HG03521 (cell line): ENCODE measurements at regions not wholly inside any gene's neighbourhood (a gene's known extent, or its start where the extent isn't known, plus 50 kb on each side); places are given as distances from the start of the nearest gene placed in this dataset.

Source experiments
- ATAC-seq: cut with Tn5 transposase; IDR thresholded peaks from one replicate; pipeline ENCODE4 v1.9.1; 2021; ENCODE audit warnings: mild to moderate bottlenecking, moderate library complexity; ENCODE audit not compliant: unreplicated experiment

GRCh38 chr13:47829690-47830089 lies 171.4 kb downstream of the SUCLA2 start:
- no peak for ATAC-seq

GRCh38 chr13:47826471-47826870 lies 174.6 kb downstream of the SUCLA2 start:
- ATAC-seq, result no peak

GRCh38 chr13:47822036-47822435 lies 179.0 kb downstream of the SUCLA2 start:
- ATAC-seq, result no peak

GRCh38 chr13:47816831-47817230 lies 184.2 kb downstream of the SUCLA2 start:
- no peak for ATAC-seq

GRCh38 chr13:47813718-47814117 lies 187.4 kb downstream of the SUCLA2 start:
- ATAC-seq, result no peak

- no peak for ATAC-seq
Observed at GRCh38 chr13:47809411-47809810, 191.7 kb downstream of the SUCLA2 start.

- no peak for ATAC-seq
Observed at GRCh38 chr13:47803131-47803530, 197.9 kb downstream of the SUCLA2 start.

GRCh38 chr13:47801555-47801954 lies 199.5 kb downstream of the SUCLA2 start:
- ATAC-seq, result no peak

- ATAC-seq, result no peak
Observed at GRCh38 chr13:47800593-47800992, 200.5 kb downstream of the SUCLA2 start.

GRCh38 chr13:47798906-47799305 lies 202.2 kb downstream of the SUCLA2 start:
- ATAC-seq, result no peak

GRCh38 chr13:47798194-47798593 lies 202.9 kb downstream of the SUCLA2 start:
- no peak for ATAC-seq

- ATAC-seq, result no peak
Observed at GRCh38 chr13:47796816-47797215, 204.3 kb downstream of the SUCLA2 start.

GRCh38 chr13:47794963-47795362 lies 206.1 kb downstream of the SUCLA2 start:
- ATAC-seq, result no peak

- no peak for ATAC-seq
Observed at GRCh38 chr13:47790755-47791154, 210.3 kb downstream of the SUCLA2 start.

- no peak for ATAC-seq
Observed at GRCh38 chr13:47788844-47789243, 212.2 kb downstream of the SUCLA2 start.

GRCh38 chr13:47774671-47774994 lies 226.4 kb downstream of the SUCLA2 start:
- ATAC-seq, result no peak

GRCh38 chr13:47764817-47765216 lies 236.3 kb downstream of the SUCLA2 start:
- ATAC-seq, result no peak

GRCh38 chr13:47757466-47758080 lies 243.5 kb downstream of the SUCLA2 start:
- ATAC-seq, result no peak

- ATAC-seq, result no peak
Observed at GRCh38 chr13:47747901-47748300, 253.2 kb downstream of the SUCLA2 start.

GRCh38 chr13:47726394-47726793 lies 274.7 kb downstream of the SUCLA2 start:
- ATAC-seq, result no peak

- no peak for ATAC-seq
Observed at GRCh38 chr13:47723898-47724297, 277.2 kb downstream of the SUCLA2 start.

GRCh38 chr13:47719164-47719563 lies 281.9 kb downstream of the SUCLA2 start:
- ATAC-seq, result no peak

GRCh38 chr13:47718556-47718955 lies 282.5 kb downstream of the SUCLA2 start:
- ATAC-seq, result no peak
